Neural cell (in vitro differentiated cells): ENCODE measurements at regions not wholly inside any gene's neighbourhood (a gene's known extent, or its start where the extent isn't known, plus 50 kb on each side); places are given as distances from the start of the nearest gene placed in this dataset.

ENCODE experiments used
- H2AFZ ChIP-seq: fragments of 200-600, 300-800 bp; sonication (generic), shearing (Covaris generic); 2 replicates; pipeline ENCODE4 v1.6.0; 2014; ENCODE audit warnings: low read depth, mild to moderate bottlenecking, antibody characterized with exemption, low read length, moderate library complexity
- H3F3A ChIP-seq: fragments of 200-600 bp; shearing (Covaris generic); 2 replicates; pipeline ENCODE4 v1.6.1; 2016; ENCODE audit warnings: mild to moderate bottlenecking, moderate library complexity, mixed read lengths, antibody characterized with exemption, low read length; ENCODE audit not compliant: insufficient read depth, poor library complexity, severe bottlenecking
- H3K27ac ChIP-seq: fragments of 200-600, 300-800 bp; sonication (generic), shearing (Covaris generic); 2 replicates; pipeline ENCODE4 v1.5.1; 2014; ENCODE audit warnings: mild to moderate bottlenecking, low read length, moderate library complexity
- H3K27me3 ChIP-seq: fragments of 300-800, 200-600 bp; sonication (generic), shearing (Covaris generic); 2 replicates; pipeline ENCODE4 v1.6.0; 2014; ENCODE audit warnings: mild to moderate bottlenecking, low read depth, low read length, moderate library complexity; ENCODE audit not compliant: insufficient read depth
- H3K36me3 ChIP-seq: fragments of 300-800, 200-600 bp; sonication (generic), shearing (Covaris generic); 2 replicates; pipeline ENCODE4 v1.5.1; 2014; ENCODE audit warnings: mild to moderate bottlenecking, antibody characterized with exemption, low read length, moderate library complexity; ENCODE audit not compliant: insufficient read depth
- H3K4me2 ChIP-seq: fragments of 300-800, 200-600 bp; sonication (generic), shearing (Covaris generic); 2 replicates; pipeline ENCODE4 v1.6.0; 2014; ENCODE audit warnings: mild to moderate bottlenecking, low read length
- H3K4me3 ChIP-seq: fragments of 300-800, 200-600 bp; sonication (generic), shearing (Covaris generic); 2 replicates; pipeline ENCODE4 v1.5.1; 2014; ENCODE audit warnings: mild to moderate bottlenecking, low read length, moderate library complexity
- H3K79me2 ChIP-seq: fragments of 200-600 bp; shearing (Covaris generic); replicated peaks from 2 replicates; pipeline ENCODE4 v1.6.0; 2014; ENCODE audit warnings: mild to moderate bottlenecking, low read length, moderate library complexity; ENCODE audit not compliant: insufficient read depth
- H3K9ac ChIP-seq: fragments of 300-800, 200-600 bp; sonication (generic), shearing (Covaris generic); 2 replicates; pipeline ENCODE4 v1.6.1; 2016; ENCODE audit warnings: mild to moderate bottlenecking, low read length, mixed read lengths
- H3K9me2 ChIP-seq: fragments of 200-600 bp; shearing (Covaris generic); 2 replicates; pipeline ENCODE4 v1.6.1; 2016; ENCODE audit warnings: mild to moderate bottlenecking, low read length, mixed read lengths; ENCODE audit not compliant: insufficient read depth
- H3K9me3 ChIP-seq: fragments of 200-600, 300-800 bp; sonication (generic), shearing (Covaris generic); 2 replicates; pipeline ENCODE4 v1.6.1; 2016; ENCODE audit warnings: mild to moderate bottlenecking, mixed run types, low read length, moderate library complexity, mixed read lengths
- H4K20me1 ChIP-seq: fragments of 200-600 bp; shearing (Covaris generic); 2 replicates; pipeline ENCODE4 v1.6.1; 2016; ENCODE audit warnings: mild to moderate bottlenecking, mixed run types; ENCODE audit not compliant: insufficient read depth
- CTCF ChIP-seq: fragments of 450-650 bp; IDR thresholded peaks from 2 replicates; pipeline ENCODE4 v1.5.1; 2014; ENCODE audit warnings: antibody characterized with exemption, mild to moderate bottlenecking, moderate library complexity; ENCODE audit not compliant: poor library complexity, severe bottlenecking
- EP300 ChIP-seq: fragments of 450-650 bp; conservative IDR thresholded peaks from 2 replicates; pipeline ENCODE4 v1.6.1; 2014; ENCODE audit warnings: antibody characterized with exemption, mild to moderate bottlenecking, moderate library complexity; ENCODE audit not compliant: poor library complexity, severe bottlenecking
- EZH2 ChIP-seq: fragments of 200-600, 300-800 bp; shearing (Covaris generic), sonication (generic); IDR thresholded peaks from 2 replicates; pipeline ENCODE4 v1.6.1; 2014; ENCODE audit warnings: antibody characterized with exemption, low read length, borderline replicate concordance, mild to moderate bottlenecking; ENCODE audit not compliant: insufficient read depth, poor library complexity, severe bottlenecking
- MXI1 ChIP-seq: fragments of 450-650 bp; conservative IDR thresholded peaks from 2 replicates; pipeline ENCODE4 v1.6.1; 2014; ENCODE audit warnings: antibody characterized with exemption, mild to moderate bottlenecking; ENCODE audit not compliant: poor library complexity, severe bottlenecking
- POLR2AphosphoS5 ChIP-seq: IDR thresholded peaks from 2 replicates; pipeline ENCODE4 v1.6.1; 2012
- RAD21 ChIP-seq: fragments of 450-650 bp; conservative IDR thresholded peaks from 2 replicates; pipeline ENCODE4 v1.6.1; 2014; ENCODE audit warnings: antibody characterized with exemption, mild to moderate bottlenecking, moderate library complexity
- SMC3 ChIP-seq: fragments of 450-650 bp; conservative IDR thresholded peaks from 2 replicates; pipeline ENCODE4 v1.6.1; 2014; ENCODE audit warnings: antibody characterized with exemption, mild to moderate bottlenecking, moderate library complexity; ENCODE audit not compliant: poor library complexity
- TAF1 ChIP-seq: IDR thresholded peaks from 2 replicates; pipeline ENCODE4 v1.6.1; 2012; ENCODE audit warnings: low read depth
- TF ChIP-seq, protein P1 (sequence below): IDR thresholded peaks from 2 replicates; pipeline ENCODE4 v1.6.1; 2012; ENCODE audit warnings: borderline replicate concordance

DNA sequence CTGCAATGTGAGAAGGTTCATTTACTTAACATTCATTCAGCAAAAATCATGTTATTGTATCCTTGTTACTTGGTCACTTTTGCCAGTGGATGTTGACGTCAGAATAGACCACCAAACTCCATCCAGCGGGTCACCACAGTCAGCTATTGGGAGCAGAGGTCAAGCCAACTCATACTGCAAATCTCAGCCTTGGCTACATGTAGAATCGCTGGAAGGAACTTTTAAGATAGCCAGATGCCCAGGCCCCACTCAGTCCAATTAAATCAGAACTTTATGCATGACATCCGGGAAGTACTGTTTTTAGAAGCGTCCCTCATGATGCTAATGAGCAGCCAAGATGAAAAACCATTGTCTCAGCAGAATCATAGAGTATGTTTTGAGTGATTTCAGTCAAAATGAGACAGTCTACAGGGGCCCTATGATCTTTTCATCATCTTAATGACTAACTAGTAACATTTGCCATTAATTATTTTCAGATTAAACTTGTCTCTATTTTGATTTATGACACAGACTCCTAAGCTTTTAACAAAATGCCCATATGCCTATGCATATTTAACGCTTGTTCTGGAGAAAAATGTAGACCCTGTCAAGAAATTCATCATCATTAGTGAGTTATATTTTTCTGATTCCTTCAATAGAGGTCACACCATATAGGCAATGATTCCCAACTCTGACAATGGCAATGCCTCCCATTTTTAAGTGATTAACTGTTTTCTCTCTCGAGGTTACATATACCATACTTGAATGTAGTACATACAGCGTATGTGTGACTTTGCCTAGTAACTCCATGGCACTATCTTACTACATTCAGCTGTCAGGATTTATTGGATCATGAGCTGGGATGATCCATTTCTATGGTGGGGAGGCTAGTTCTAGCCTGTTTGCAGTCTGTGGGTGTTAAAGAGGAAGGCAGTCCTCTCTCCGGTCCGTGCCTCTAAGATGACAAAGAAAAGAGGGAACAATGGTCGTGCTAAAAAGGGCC is 63.7 kb upstream of the CCBE1 start (continued):
- TF ChIP-seq CTCF, result no peak

GRCh38 chr18:59760212-59760611 is 63.0 kb upstream of the CCBE1 start:
- Histone ChIP-seq H2AFZ (no peak overlapping the region), H4K20me1 (no peaks in the 10 kb centered on the region), H3K4me2 (no peak overlapping the region), H3K27ac (no peak overlapping the region), H3F3A (no peaks in the 10 kb centered on the region), H3K9me3 (no peaks in the 10 kb centered on the region), H3K27me3 (no peaks in the 10 kb centered on the region), H3K9me2 (no peaks in the 10 kb centered on the region), H3K4me3 (no peak overlapping the region), H3K36me3 (no peaks in the 10 kb centered on the region), H3K79me2 (no peaks in the 10 kb centered on the region), H3K9ac (no peak overlapping the region)
- no peak for TF ChIP-seq SMC3
- no peak for TF ChIP-seq EZH2
- no peak for TF ChIP-seq MXI1
- TF ChIP-seq EP300, result no peak

- Histone ChIP-seq H3K9ac (no peak overlapping the region), H2AFZ (no peak overlapping the region), H3K9me2 (no peaks in the 10 kb centered on the region), H3K27me3 (no peaks in the 10 kb centered on the region), H4K20me1 (no peaks in the 10 kb centered on the region), H3F3A (no peaks in the 10 kb centered on the region), H3K27ac (no peak overlapping the region), H3K36me3 (no peaks in the 10 kb centered on the region), H3K4me3 (no peak overlapping the region), H3K4me2 (no peak overlapping the region), H3K79me2 (no peaks in the 10 kb centered on the region), H3K9me3 (no peaks in the 10 kb centered on the region)
- no peak for TF ChIP-seq CTCF
- no peak for TF ChIP-seq POLR2AphosphoS5
- no peak for TF ChIP-seq EZH2
- no peak for TF ChIP-seq TAF1
- no peak for TF ChIP-seq MXI1
- no peak for TF ChIP-seq SMC3
- TF ChIP-seq RAD21, result no peak
- no peak for TF ChIP-seq EP300
- TF ChIP-seq, protein P1, sequence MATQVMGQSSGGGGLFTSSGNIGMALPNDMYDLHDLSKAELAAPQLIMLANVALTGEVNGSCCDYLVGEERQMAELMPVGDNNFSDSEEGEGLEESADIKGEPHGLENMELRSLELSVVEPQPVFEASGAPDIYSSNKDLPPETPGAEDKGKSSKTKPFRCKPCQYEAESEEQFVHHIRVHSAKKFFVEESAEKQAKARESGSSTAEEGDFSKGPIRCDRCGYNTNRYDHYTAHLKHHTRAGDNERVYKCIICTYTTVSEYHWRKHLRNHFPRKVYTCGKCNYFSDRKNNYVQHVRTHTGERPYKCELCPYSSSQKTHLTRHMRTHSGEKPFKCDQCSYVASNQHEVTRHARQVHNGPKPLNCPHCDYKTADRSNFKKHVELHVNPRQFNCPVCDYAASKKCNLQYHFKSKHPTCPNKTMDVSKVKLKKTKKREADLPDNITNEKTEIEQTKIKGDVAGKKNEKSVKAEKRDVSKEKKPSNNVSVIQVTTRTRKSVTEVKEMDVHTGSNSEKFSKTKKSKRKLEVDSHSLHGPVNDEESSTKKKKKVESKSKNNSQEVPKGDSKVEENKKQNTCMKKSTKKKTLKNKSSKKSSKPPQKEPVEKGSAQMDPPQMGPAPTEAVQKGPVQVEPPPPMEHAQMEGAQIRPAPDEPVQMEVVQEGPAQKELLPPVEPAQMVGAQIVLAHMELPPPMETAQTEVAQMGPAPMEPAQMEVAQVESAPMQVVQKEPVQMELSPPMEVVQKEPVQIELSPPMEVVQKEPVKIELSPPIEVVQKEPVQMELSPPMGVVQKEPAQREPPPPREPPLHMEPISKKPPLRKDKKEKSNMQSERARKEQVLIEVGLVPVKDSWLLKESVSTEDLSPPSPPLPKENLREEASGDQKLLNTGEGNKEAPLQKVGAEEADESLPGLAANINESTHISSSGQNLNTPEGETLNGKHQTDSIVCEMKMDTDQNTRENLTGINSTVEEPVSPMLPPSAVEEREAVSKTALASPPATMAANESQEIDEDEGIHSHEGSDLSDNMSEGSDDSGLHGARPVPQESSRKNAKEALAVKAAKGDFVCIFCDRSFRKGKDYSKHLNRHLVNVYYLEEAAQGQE, result no peak
Measured at GRCh38 chr18:59758837-59759236, 61.6 kb upstream of the CCBE1 start.
